ENCODE measurements at regions not wholly inside any gene's neighbourhood (a gene's known extent, or its start where the extent isn't known, plus 50 kb on each side); places are given as distances from the start of the nearest gene placed in this dataset.
"Not testable (repeated sequence)": the region's sequence is repeated elsewhere in the genome, so short reads cannot be mapped to it uniquely, and the experiment has no call there.

DNA sequence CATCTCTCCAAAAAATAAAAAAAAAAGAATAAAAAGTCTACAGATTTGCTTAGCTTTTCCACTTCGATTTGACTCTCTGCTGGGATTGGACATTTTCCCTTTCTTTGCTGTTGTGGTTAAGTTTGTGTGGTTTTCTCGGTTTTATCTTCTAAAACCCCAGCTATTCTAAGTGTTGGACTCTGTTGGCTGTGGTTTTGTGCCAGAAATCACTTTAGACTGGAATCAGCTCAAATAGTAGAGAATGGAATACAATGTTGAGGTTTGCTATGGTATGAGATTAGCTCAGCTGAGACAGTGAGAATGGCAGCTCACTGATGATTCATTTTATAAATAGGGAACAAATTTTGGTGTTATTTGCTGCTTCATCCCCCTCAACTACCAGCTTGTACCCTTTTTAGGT, 116.0 kb downstream of the BUB3 start:
- no peak for DNase-seq (ENCODE audit: low read depth)

DNA sequence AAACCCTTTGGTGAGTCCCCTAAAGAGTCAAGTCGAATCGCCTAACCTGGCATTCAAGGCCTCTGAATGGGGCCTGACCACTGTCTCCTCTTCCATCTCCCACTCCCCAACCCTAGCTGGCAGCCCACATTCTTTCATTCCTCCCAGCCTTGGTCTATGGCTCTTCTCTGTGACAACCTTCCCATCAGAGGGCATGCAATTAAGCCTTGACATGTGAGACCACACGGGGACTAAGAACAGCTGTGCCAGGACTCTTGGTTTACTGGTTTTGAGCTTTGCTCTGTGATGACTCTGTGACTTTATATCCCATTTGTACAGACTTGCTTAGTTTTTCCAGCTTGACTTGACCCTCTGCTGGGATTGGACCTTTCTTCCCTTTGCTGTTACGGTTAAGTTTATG, 116.6 kb downstream of the BUB3 start:
- DNase-seq (ENCODE audit: low read depth) = no peak

DNA sequence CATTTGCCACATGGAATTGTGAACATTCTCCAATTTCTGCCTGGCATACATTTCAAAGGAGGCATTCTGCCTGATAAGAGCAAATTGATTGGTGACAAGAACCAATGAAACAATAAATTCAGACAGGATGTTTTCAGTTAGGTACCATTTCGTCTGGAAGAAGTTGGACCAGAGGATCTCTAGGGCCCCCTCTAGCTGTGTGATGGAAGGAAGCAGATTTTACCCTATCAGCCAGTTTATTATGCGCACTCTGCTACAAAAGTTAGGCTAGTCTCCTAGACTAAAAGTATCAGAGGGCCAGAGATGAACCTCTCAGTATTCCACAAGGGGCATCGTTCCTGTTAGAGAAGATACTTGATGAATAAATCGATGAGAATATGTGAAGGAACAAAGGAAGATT, 118.0 kb downstream of the BUB3 start:
- DNase-seq (ENCODE audit: low read depth) = no peak

DNA sequence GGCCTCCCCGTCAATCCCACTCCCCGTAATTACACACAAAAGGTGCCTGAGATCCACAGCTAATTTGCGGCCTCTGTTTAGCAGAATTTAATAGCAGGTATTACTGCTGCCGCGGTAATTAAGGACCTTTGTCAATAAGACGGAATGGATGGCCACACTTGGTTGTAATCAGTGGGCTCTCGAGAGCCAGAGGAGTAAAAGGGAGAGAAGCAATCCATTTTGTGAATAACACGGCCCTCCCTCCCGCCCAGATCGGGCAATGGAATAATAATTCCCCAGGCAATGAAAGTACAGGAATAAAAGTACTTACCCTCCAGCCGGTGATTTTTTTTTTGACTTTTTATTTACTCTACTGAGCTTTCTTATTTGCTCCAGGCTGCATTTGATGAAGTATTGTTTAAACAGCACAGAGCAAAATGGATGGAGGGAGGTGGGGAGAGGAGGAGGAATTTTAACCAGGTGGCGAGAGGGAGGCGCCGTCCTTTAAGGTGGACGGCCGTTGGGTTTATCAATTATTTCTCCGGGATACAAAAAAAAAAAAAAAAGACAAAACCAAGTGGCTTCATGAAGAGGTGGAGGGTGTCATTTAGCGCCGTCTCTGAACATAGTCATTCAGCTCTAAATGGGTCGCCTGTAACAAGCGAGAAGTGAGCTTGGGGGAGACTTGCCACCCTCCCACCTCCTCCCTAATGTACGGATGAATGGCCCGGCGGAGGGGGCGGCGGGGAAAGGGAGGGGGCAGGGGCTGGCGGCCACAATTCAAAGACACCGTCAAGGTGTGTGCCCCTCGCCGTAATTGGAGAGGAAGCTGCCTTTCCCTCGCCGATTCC, 120.3 kb downstream of the BUB3 start:
- no peak for DNase-seq (ENCODE audit: low read depth)

DNA sequence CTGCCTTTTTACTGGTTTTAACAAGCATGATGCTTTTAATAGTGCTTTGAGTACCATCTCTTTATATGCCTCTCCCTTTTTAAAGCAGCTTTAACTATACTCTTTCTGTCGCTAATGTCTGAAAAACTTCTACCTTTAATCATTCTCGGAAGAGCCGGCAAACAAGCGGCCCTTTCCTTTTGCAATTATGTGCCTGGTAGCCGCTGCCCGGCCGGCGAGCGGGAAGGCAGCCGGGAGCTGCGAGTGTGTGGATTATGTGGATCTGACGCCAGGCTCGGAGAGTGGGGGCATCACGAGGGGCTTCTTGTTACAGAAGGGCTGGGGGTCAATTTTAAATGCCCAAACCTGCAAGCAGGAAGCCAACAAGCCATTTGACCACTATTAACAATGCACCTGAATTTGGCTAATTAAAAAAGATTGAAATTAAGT, 120.9 kb downstream of the BUB3 start:
- DNase-seq (ENCODE audit: low read depth) = no peak

DNA sequence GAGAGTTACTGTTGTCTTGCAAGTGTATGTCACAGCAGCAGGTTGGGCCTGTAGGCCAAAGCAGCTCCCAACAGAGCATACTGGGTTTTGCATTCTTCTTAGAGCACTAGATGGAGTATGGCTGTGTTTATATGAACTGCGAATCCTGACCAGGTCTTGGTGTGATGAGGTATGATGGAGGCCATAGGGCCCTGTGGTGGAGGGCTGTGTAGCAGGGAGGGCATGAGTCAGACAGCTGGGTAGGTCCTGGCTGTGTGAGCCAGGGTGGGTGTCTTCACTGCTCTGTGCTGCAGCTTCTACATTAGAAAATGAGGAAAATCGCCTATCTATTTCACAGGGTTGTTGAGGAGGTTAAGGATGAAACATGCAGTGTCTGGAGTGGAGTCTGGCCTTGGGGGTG, 124.2 kb downstream of the BUB3 start:
- no peak for DNase-seq (ENCODE audit: low read depth)

DNA sequence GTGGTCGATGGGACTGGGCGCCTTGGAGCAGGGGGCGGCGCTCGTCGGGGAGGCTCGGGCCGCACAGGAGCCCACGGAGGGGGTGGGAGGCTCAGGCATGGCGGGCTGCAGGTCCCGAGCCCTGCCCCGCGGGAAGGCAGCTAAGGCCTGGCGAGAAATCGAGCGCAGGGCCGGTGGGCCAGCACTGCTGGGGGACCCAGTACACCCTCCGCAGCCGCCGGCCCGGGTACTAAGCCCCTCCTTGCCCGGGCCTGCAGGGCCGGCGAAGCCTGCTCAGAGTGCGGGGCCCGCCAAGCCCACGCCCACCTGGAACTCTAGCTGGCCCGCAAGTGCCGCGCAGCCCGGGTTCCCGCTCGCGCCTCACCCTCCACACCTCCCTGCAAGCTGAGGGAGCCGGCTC, 129.2 kb downstream of the BUB3 start:
- not testable (repeated sequence) for DNase-seq (ENCODE audit: low read depth)

DNA sequence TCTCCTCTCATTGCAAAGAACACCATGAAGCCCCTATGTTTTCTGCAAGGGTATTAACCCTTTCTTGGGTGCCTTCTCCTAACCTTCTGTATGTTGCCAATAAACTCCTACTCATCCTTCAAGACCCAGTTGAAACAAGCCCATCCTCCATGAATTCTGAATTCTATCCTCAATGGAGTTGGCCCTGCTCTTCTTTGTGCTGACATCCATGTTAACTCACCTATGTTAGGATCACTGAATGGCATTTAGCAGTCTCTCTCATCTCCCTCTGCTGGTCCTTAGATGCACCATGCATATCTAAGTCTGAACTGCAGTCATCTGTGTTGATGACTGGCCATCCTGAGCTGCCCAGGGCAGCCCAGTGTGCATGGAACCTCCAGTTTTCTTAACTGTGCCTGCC, 129.8 kb downstream of the BUB3 start:
- no peak for DNase-seq (ENCODE audit: low read depth)

DNA sequence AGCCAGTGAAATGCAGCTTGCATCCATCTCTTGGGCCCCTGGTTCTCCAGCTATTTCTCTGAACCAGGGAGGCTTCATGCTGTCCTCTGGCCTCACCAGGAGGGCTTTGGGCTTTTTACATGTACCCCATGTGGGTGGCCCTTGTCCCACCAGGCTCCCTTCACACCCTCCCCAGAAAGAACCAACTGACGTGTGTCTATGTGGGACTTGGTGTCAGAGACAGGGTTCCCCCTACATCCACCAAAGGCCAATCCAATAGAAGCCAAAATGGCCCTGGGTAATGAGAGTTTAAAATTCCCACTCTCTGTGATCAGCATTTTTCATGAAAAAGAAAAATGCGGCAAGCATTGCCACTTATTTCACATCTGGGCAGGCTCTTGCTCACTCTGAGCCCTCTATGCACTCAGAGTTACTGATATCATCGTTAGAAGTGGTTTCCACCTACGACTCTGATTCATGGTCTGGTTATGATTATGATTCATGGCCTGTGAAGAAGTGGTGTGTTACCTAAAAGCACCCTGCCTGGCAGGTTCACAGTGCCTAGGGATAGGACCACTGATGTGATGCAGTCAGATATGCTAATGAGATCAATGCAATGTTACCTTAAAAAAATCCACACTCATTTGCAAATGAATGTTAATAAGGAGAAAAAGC, 133.5 kb downstream of the BUB3 start:
- no peak for DNase-seq (ENCODE audit: low read depth)

DNA sequence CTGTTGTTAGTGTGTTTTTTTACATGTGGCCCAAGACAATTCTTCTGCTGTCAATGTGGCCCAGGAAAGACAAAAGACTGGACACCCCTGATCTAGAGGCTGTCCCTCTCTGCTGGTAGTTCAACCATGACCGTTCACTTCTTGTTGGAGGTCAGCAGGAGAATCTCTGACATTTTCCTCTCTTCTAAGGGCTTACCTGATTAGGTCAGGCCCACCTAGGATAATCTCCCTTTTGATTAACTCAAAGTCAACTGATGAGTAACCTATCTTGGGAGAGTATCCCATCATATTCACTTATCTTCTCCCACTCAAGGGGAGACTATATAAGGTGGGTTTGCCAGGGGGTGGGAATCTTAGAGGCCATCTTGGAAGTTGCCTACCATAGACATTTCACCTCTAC, 135.2 kb downstream of the BUB3 start:
- DNase-seq (ENCODE audit: low read depth) = no peak

DNA sequence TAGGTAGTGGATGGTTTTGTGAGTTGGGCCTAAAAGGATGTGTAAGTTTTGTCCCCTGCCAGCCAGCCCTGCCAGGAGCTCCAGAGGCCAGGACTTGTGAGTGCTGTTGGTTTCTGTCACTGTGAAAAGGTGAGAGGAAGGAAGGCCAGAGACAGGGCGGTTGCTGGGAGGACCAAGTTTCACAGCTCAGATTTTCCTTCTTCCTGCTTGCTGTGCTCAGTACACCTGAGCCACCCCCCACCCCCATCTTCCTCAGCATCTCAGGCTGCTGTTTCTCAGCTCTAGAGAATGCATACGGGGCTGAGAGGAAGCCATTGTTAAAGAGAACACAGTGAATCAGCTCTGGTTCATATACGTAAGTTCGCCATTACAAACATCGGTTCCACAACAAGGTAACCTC, 139.9 kb downstream of the BUB3 start:
- no peak for DNase-seq (ENCODE audit: low read depth)

DNA sequence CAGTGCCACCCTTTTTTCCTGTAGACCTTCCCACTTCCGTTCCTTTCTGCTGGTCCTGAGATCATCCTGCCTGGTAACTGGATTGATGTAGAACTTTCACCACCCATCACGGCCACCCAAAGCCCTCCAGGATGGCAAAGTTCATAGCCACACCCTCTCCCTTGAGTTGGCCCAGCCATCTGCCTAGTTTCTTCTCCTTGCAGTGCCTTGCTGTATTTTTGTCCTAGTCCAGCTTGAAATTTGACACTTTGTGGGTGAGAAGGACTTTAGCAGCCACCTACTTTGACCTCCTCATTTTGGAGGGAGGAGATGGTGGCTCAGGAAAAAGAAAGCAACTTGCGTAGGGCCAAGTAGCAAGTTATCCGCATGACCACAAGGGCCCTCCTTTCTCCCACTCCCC, 140.7 kb downstream of the BUB3 start:
- DNase-seq (ENCODE audit: low read depth) = no peak

DNA sequence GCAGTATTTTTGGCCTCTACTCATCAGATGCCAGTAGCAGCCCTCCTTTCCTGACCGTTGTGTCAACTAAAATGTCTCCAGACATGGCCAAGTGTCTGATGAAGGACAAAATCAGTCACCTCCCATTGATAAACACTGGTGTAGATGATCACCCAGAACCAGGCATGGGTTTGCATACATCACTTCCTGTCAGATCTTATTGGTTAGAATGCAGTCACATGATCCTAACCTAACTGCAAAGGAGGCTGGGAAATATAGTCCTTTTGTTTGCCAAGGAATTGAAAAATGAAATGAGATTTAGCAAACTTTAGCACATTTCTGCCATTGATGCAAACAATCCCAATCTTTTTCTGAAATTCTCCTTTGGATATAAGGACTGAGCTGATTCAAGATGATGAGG, 141.4 kb downstream of the BUB3 start:
- no peak for DNase-seq (ENCODE audit: low read depth)

DNA sequence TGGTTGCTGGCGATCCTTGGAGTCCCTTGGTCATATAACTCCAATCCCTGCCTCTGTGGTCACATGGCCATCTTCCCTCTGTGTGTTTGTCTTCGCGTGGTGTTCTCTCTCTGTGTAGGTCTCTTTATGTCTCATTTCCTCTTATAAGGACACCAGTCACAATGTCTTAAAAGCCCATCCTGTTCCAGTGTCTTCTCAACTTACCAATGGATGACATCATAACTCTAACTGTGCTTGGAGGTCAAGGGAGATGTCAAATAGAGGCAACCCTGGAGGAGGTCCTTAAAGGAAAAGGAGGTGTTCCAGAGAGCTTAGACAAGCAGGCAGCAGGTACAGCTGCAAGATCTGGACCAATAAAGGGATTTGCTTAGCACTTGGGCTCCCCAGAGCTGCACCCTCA, 143.0 kb downstream of the BUB3 start:
- no peak for DNase-seq (ENCODE audit: low read depth)

DNA sequence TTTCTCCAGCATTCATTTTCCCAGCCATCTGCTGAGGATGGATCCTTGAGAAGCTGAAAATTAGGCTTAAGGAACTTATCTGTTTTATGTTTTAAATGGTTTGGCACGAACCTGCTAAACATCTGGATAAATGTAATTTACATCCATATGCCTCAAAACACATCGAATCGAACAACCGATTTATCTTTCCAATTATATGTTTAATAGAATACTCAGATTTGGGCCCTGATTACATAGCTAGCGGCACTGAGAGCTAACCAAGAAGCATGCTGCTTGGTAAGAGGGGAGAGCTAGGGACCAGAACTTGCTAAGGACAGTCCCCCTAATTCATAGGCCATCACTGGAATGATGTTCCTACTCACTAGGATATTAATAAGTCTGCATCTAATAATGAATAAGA, 144.4 kb downstream of the BUB3 start:
- no peak for DNase-seq (ENCODE audit: low read depth)

DNA sequence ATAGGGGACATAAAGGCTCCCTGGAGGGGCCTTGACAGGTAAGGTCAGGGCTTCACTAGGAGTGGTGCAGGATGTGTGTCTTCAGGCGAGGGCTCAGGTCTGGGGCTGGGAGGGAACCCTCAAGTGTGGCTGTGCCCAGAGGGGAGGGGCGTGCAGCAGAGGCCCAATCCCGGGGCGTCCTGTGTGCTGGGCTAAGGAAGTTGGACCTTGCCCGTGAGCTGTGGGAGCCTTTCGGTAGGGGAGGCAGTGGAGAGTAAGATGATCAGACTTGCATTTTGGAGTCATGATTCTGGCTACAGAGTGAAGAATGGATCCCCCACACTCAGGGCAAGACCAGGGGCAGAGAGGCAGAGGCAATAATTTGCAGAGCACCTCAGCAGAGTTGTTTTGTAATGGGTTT, 145.4 kb downstream of the BUB3 start:
- DNase-seq (ENCODE audit: low read depth) = no peak

DNA sequence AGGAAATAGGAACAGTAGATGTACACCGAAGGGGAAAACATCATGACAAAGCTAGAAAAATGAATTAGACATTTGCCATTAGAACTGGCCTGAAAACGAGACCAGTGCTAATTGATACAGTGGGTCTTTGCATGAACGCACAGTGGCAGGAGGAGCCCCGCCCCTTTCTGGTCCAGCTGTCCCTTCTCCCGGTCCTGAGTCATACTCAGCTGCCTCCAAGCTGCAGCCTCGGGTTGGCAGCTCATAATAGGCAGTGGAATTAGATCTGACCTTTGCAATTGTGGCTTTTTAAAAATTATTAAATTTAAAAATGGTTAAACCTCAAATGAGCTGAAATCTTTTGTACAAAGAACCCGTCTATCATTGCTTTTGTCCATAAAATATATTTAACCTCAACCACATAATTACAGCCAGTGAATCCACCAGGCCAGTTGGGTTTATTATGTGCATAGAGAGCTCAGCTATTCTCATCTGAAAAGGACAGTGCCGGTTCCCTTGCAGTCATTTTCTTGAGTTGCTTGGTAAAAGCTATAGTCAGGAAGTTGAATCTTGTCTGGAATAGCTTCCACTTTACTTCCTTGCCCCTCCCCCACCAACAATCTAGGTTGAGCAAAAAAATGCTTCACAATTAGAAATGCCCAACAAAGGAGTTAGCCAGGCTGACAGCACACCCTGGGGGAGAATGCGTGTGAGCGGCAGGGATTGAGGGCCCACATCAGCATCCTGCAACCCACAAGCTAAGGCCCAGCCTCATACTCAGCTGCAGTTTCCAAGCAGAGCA, 147.1 kb downstream of the BUB3 start:
- DNase-seq (ENCODE audit: low read depth) = no peak

DNA sequence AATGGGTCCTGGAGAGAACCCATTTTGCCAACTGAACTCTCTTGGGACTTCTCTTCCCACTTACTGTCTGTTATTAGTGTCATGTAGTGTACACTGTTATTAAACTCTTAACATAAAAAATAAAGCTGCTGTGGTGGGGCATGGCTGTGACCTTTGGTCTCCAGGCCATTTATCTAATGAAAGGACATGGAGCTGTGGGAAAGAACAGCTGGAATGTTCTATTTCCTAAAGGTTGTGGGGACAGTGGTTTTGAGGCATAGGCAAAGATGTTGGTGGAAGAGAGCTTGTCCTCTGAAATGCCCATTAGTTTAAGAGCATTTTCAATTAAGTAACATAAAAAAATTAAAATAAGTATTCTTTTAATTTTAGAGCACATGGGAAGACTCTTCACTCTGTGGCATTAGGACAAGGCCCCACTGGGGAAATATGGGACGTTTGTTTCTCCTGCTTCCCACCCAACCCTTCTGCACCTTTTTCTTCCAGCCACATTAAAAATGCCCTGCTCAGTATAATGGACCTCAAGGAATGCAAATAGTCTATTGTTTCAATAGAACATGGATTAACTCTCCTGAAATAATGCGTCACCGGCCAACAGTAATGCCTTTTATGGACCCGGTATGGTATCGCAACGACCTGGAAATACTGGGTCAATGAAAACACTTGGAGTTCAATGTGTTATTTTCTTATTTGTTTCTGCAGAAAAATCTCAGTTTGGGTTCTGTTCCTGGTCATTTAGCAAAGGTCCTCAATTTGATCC, 149.6 kb downstream of the BUB3 start:
- DNase-seq (ENCODE audit: low read depth) = no peak

DNA sequence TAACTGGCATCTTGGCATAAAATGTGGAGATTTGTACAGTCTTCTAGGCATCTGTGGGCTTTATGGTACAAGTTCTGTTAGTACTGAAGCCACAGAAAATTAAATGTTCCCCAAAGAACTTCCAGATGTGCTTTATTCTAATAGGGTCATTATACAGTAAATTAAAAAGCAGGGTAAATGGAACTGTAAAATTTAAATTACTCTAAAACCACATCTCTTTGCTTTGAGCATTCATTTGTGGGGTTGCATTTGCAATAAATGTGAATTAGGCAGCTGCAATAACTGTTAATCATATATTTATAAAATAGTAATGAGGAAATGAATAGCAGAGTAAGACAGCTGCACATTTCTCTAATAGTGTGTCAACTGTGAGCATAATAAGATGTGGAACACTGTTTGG, 151.5 kb downstream of the BUB3 start:
- DNase-seq (ENCODE audit: low read depth) = no peak

DNA sequence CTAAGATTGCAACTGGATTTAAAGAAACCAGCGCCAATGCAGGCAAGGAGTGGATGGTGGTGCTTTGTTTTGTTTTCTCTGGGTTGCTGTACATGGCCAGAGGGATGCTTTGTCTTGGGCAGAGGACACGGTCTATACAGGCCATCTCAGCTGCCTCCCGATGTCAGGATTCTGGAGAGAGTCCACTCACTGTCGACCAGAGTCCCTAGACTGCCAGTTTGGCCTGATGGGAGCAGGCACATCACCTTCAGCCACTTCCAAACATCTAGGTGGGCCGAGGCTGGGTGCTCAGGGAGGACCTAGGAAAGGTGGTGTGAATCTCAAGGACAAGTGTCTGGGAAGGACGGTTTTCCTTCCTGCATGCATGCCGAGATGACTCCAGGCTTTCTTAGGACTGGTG, 152.1 kb downstream of the BUB3 start:
- no peak for DNase-seq (ENCODE audit: low read depth)

DNA sequence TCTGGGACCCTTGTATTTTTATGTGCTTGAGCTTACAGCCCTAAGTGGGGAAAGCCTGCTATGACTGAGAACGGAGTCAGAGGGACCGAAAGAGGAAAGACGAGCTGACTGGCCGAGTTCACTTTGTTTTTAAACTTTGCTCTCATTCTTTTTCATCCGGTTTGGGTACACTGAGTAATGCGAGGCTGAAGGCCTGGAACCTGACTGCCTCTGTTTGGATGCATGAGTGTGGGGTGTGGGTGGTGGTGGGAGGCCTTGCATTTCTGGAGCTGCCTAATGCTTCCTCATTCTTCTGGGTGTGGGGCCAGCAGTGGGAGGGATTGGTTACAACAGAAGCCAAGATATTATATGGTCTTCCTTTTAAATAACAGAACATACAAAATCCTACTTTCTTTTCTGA, 155.5 kb downstream of the BUB3 start:
- no peak for DNase-seq (ENCODE audit: low read depth)

DNA sequence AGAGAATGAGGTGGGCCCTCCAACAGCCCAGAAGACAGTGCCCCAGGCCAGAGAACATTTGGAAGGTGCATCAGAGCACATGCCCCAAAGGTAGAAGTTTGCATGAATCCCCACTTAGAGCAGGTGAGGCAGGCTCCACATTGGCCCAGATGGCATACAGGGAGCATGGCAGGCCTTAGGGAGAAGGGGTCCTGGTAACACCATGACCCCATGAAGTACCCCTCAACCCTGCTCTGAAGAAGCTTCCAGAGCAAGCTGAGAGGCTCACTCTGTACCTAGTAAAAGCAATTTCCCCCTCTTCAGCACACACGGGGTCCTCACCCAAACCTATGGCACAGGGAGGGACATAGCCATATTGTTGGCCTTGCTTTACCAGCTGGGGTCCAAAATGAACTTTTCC, 162.6 kb downstream of the BUB3 start:
- no peak for DNase-seq (ENCODE audit: low read depth)

Measured in stimulated activated CD8-positive, alpha-beta memory T cell treated with anti-CD3 and anti-CD28 coated beads, Interleukin-12 subunit alpha, Interleukin-12 subunit beta, amount 100 ng/mL, for 4 hours (primary cell).